ENCODE measurements at regions not wholly inside any gene's neighbourhood (a gene's known extent, or its start where the extent isn't known, plus 50 kb on each side); places are given as distances from the start of the nearest gene placed in this dataset.

- Histone ChIP-seq H3K27me3 (ENCODE audit: insufficient read depth, low read depth, severe bottlenecking) (no peaks in the 10 kb centered on the region), H3K36me3 (no peaks in the 10 kb centered on the region), H3K27ac (peak overlapping the region; percentile 33), H3K4me3 (ENCODE audit: low read depth, low read length) (no peak overlapping the region), H3K9me3 (ENCODE audit: severe bottlenecking) (no peaks in the 10 kb centered on the region)
- peak; percentile 50 for DNase-seq
- peak; percentile 46 for TF ChIP-seq CTCF (IDR thresholded peaks at IDR 0.05; ENCODE audit: low read depth, low read length)
These were observed 148.5 kb upstream of the SATB2 start for GRCh38 chr2:199606193-199606780.

GRCh38 chr2:199603721-199604291 is 146.1 kb upstream of the SATB2 start:
- no peak for TF ChIP-seq CTCF (IDR thresholded peaks at IDR 0.05; ENCODE audit: low read depth, low read length)
- Histone ChIP-seq H3K4me3 (ENCODE audit: low read depth, low read length) (no peak overlapping the region), H3K9me3 (ENCODE audit: severe bottlenecking) (no peaks in the 10 kb centered on the region), H3K36me3 (no peaks in the 10 kb centered on the region), H3K27ac (no peak overlapping the region), H3K27me3 (ENCODE audit: insufficient read depth, low read depth, severe bottlenecking) (no peaks in the 10 kb centered on the region)
- no peak for DNase-seq

GRCh38 chr2:199602896-199603717 is 145.4 kb upstream of the SATB2 start:
- H3K9me3 ChIP-seq (ENCODE audit: severe bottlenecking) = no peaks in the 10 kb centered on the region
- no peak for DNase-seq
- no peak overlapping the region for H3K27ac ChIP-seq
- H3K4me3 ChIP-seq (ENCODE audit: low read depth, low read length) = no peak overlapping the region
- TF ChIP-seq CTCF (IDR thresholded peaks at IDR 0.05; ENCODE audit: low read depth, low read length) = no peak
- H3K27me3 ChIP-seq (ENCODE audit: insufficient read depth, low read depth, severe bottlenecking) = no peaks in the 10 kb centered on the region
- H3K36me3 ChIP-seq = no peaks in the 10 kb centered on the region

GRCh38 chr2:199602271-199602895 is 144.6 kb upstream of the SATB2 start:
- H3K36me3 ChIP-seq = no peaks in the 10 kb centered on the region
- TF ChIP-seq CTCF (IDR thresholded peaks at IDR 0.05; ENCODE audit: low read depth, low read length) = peak; percentile 35; the same call in 1 of the 2 replicates
- DNase-seq = peak; percentile 47

GRCh38 chr2:199596549-199596948 is 138.8 kb upstream of the SATB2 start:
- H3K27me3 ChIP-seq (ENCODE audit: insufficient read depth, low read depth, severe bottlenecking) = no peaks in the 10 kb centered on the region
- 0 out of 2 replicates have a peak, but pooled peaks have one; percentile 16 for TF ChIP-seq CTCF (IDR thresholded peaks at IDR 0.05; ENCODE audit: low read depth, low read length)
- H3K27ac ChIP-seq = no peak overlapping the region
- no peaks in the 10 kb centered on the region for H3K36me3 ChIP-seq
- DNase-seq = no peak
- H3K9me3 ChIP-seq (ENCODE audit: severe bottlenecking) = no peaks in the 10 kb centered on the region
- H3K4me3 ChIP-seq (ENCODE audit: low read depth, low read length) = no peak overlapping the region

More at GRCh38 chr2:199602271-199602895, 144.6 kb upstream of the SATB2 start:
- Histone ChIP-seq H3K27ac (no peak overlapping the region), H3K27me3 (ENCODE audit: insufficient read depth, low read depth, severe bottlenecking) (no peaks in the 10 kb centered on the region), H3K4me3 (ENCODE audit: low read depth, low read length) (no peak overlapping the region), H3K9me3 (ENCODE audit: severe bottlenecking) (no peaks in the 10 kb centered on the region)
